GM21526 (cell line): ENCODE measurements at regions not wholly inside any gene's neighbourhood (a gene's known extent, or its start where the extent isn't known, plus 50 kb on each side); places are given as distances from the start of the nearest gene placed in this dataset.

Source experiments
- ATAC-seq: cut with Tn5 transposase; IDR thresholded peaks from one replicate; pipeline ENCODE4 v1.9.1; 2021; ENCODE audit warnings: moderate library complexity; ENCODE audit not compliant: unreplicated experiment, low FRiP score

- ATAC-seq: no peak
Measured at GRCh38 chr2:176589825-176590440, 320.7 kb downstream of the MTX2 start.

- ATAC-seq: no peak
Measured at GRCh38 chr2:176592216-176592615, 323.0 kb downstream of the MTX2 start.

- no peak for ATAC-seq
Measured at GRCh38 chr2:176595986-176596385, 326.7 kb downstream of the MTX2 start.

- ATAC-seq: no peak
Measured at GRCh38 chr2:176597916-176598315, 328.7 kb downstream of the MTX2 start.

- no peak for ATAC-seq
Measured at GRCh38 chr2:176598351-176598750, 329.1 kb downstream of the MTX2 start.

GRCh38 chr2:176599796-176600485, 330.7 kb downstream of the MTX2 start:
- no peak for ATAC-seq

GRCh38 chr2:176601066-176601465, 331.8 kb downstream of the MTX2 start:
- no peak for ATAC-seq

- ATAC-seq: no peak
Measured at GRCh38 chr2:176612036-176612435, 342.8 kb downstream of the MTX2 start.

GRCh38 chr2:176612736-176613135, 343.5 kb downstream of the MTX2 start:
- no peak for ATAC-seq

- no peak for ATAC-seq
Measured at GRCh38 chr2:176613323-176613987, 344.2 kb downstream of the MTX2 start.

- ATAC-seq: no peak
Measured at GRCh38 chr2:176614049-176614448, 344.8 kb downstream of the MTX2 start.

- no peak for ATAC-seq
Measured at GRCh38 chr2:176614930-176615329, 345.7 kb downstream of the MTX2 start.

GRCh38 chr2:176619504-176619903, 350.3 kb downstream of the MTX2 start:
- no peak for ATAC-seq

- no peak for ATAC-seq
Measured at GRCh38 chr2:176621350-176621749, 352.1 kb downstream of the MTX2 start.

GRCh38 chr2:176622792-176623191, 353.6 kb downstream of the MTX2 start:
- no peak for ATAC-seq

GRCh38 chr2:176626796-176627195, 357.6 kb downstream of the MTX2 start:
- ATAC-seq: no peak

GRCh38 chr2:176628438-176628837, 359.2 kb downstream of the MTX2 start:
- no peak for ATAC-seq

GRCh38 chr2:176633754-176634153, 364.5 kb downstream of the MTX2 start:
- ATAC-seq: no peak

GRCh38 chr2:176636401-176636800, 367.2 kb downstream of the MTX2 start:
- no peak for ATAC-seq

GRCh38 chr2:176637142-176637485, 367.9 kb downstream of the MTX2 start:
- no peak for ATAC-seq

GRCh38 chr2:176637486-176638166, 368.4 kb downstream of the MTX2 start:
- peak; percentile 24 for ATAC-seq
